GM19099 (cell line): ENCODE measurements at regions not wholly inside any gene's neighbourhood (a gene's known extent, or its start where the extent isn't known, plus 50 kb on each side); places are given as distances from the start of the nearest gene placed in this dataset.

Experiments
- POLR2A ChIP-seq: IDR thresholded peaks from 3 replicates; pipeline ENCODE4 v1.6.1; 2011; ENCODE audit warnings: low read depth; ENCODE audit not compliant: insufficient read length; ENCODE audit errors: extremely low read depth

- no peak for TF ChIP-seq POLR2A
These were observed 88.5 kb upstream of the PTPN1 start for GRCh38 chr20:50421356-50422340.

GRCh38 chr20:50423758-50424157 is 86.4 kb upstream of the PTPN1 start:
- no peak for TF ChIP-seq POLR2A

- no peak for TF ChIP-seq POLR2A
These were observed 85.1 kb upstream of the PTPN1 start for GRCh38 chr20:50425076-50425475.

GRCh38 chr20:50426866-50427718 is 83.1 kb upstream of the PTPN1 start:
- no peak for TF ChIP-seq POLR2A

GRCh38 chr20:50427719-50428083 is 82.5 kb upstream of the PTPN1 start:
- TF ChIP-seq POLR2A, result no peak

- TF ChIP-seq POLR2A, result no peak
These were observed 81.9 kb upstream of the PTPN1 start for GRCh38 chr20:50428097-50428828.

GRCh38 chr20:50429412-50429811 is 80.8 kb upstream of the PTPN1 start:
- no peak for TF ChIP-seq POLR2A

- TF ChIP-seq POLR2A, result no peak
These were observed 79.1 kb upstream of the PTPN1 start for GRCh38 chr20:50431066-50431450.

- no peak for TF ChIP-seq POLR2A
These were observed 77.0 kb upstream of the PTPN1 start for GRCh38 chr20:50433001-50433761.

GRCh38 chr20:50434321-50434652 is 75.9 kb upstream of the PTPN1 start:
- no peak for TF ChIP-seq POLR2A

GRCh38 chr20:50434653-50435396 is 75.4 kb upstream of the PTPN1 start:
- TF ChIP-seq POLR2A, result no peak

- no peak for TF ChIP-seq POLR2A
These were observed 74.7 kb upstream of the PTPN1 start for GRCh38 chr20:50435397-50436051.

- TF ChIP-seq POLR2A, result no peak
These were observed 74.0 kb upstream of the PTPN1 start for GRCh38 chr20:50436052-50436656.
